HFFc6 (cell line): ENCODE measurements at regions not wholly inside any gene's neighbourhood (a gene's known extent, or its start where the extent isn't known, plus 50 kb on each side); places are given as distances from the start of the nearest gene placed in this dataset.

Source experiments
- DNase-seq: peaks from one replicate; pipeline ENCODE4 v3.0.0-alpha.2; 2018
- H3K27ac Mint-ChIP-seq: 2 replicates; pipeline ENCODE4 v1.8.0; 2020; ENCODE audit warnings: mild to moderate bottlenecking, mixed read lengths
- H3K27me3 Mint-ChIP-seq: 2 replicates; pipeline ENCODE4 v1.8.0; 2021; ENCODE audit warnings: mild to moderate bottlenecking, moderate library complexity, mixed read lengths; ENCODE audit not compliant: insufficient read depth
- H3K36me3 Mint-ChIP-seq: 2 replicates; pipeline ENCODE4 v1.8.0; 2021; ENCODE audit warnings: low read depth, mixed read lengths
- H3K4me1 Mint-ChIP-seq: 2 replicates; pipeline ENCODE4 v1.8.0; 2020; ENCODE audit warnings: low read depth, mixed read lengths
- H3K4me3 Mint-ChIP-seq: 2 replicates; pipeline ENCODE4 v1.8.0; 2020; ENCODE audit warnings: mild to moderate bottlenecking, moderate library complexity, mixed read lengths
- H3K9me3 Mint-ChIP-seq: 2 replicates; pipeline ENCODE4 v1.8.0; 2020; ENCODE audit warnings: mild to moderate bottlenecking, mixed read lengths
- CTCF ChIP-seq: fragments of 200-600 bp; sonication (generic); IDR thresholded peaks from 2 replicates; pipeline ENCODE4 v1.5.0; 2021; ENCODE audit warnings: antibody characterized with exemption, mild to moderate bottlenecking

GRCh38 chr15:81909011-81909358 is 136.8 kb downstream of the MEX3B start:
- Mint-ChIP-seq H3K27ac (no peak overlapping the region), H3K27me3 (no peaks in the 10 kb centered on the region; the same call in 1 of the 2 replicates), H3K4me1 (no peaks in the 10 kb centered on the region), H3K4me3 (no peak overlapping the region), H3K9me3 (no peaks in the 10 kb centered on the region), H3K36me3 (no peaks in the 10 kb centered on the region)
- no peak for TF ChIP-seq CTCF
- no peak for DNase-seq

- no peak for TF ChIP-seq CTCF
- H3K9me3 Mint-ChIP-seq, result no peaks in the 10 kb centered on the region; the same call in 1 of the 2 replicates
- H3K4me1 Mint-ChIP-seq, result no peaks in the 10 kb centered on the region
- H3K4me3 Mint-ChIP-seq, result no peak overlapping the region
- H3K36me3 Mint-ChIP-seq, result no peaks in the 10 kb centered on the region
- H3K27me3 Mint-ChIP-seq, result no peaks in the 10 kb centered on the region; the same call in 1 of the 2 replicates
- H3K27ac Mint-ChIP-seq, result no peak overlapping the region
- DNase-seq, result no peak
Observed at GRCh38 chr15:81908111-81908510, 137.7 kb downstream of the MEX3B start.

- H3K4me1 Mint-ChIP-seq, result no peaks in the 10 kb centered on the region
- no peaks in the 10 kb centered on the region; the same call in 1 of the 2 replicates for H3K9me3 Mint-ChIP-seq
- no peak overlapping the region for H3K4me3 Mint-ChIP-seq
- no peaks in the 10 kb centered on the region; the same call in 1 of the 2 replicates for H3K27me3 Mint-ChIP-seq
- no peak for DNase-seq
- no peaks in the 10 kb centered on the region for H3K36me3 Mint-ChIP-seq
- TF ChIP-seq CTCF, result no peak
- H3K27ac Mint-ChIP-seq, result no peak overlapping the region
Observed at GRCh38 chr15:81907521-81907920, 138.3 kb downstream of the MEX3B start.

- TF ChIP-seq CTCF, result no peak
- Mint-ChIP-seq H3K9me3 (no peaks in the 10 kb centered on the region; the same call in 1 of the 2 replicates), H3K36me3 (no peaks in the 10 kb centered on the region), H3K4me3 (no peak overlapping the region), H3K4me1 (no peaks in the 10 kb centered on the region), H3K27me3 (no peaks in the 10 kb centered on the region; the same call in 1 of the 2 replicates), H3K27ac (no peak overlapping the region)
- DNase-seq, result no peak
Observed at GRCh38 chr15:81905889-81906288, 139.9 kb downstream of the MEX3B start.

- H3K4me3 Mint-ChIP-seq, result no peak overlapping the region
- H3K9me3 Mint-ChIP-seq, result no peaks in the 10 kb centered on the region; the same call in 1 of the 2 replicates
- TF ChIP-seq CTCF, result no peak
- no peaks in the 10 kb centered on the region; the same call in 1 of the 2 replicates for H3K27me3 Mint-ChIP-seq
- peaks cover 17% of the 10 kb centered on the region for H3K4me1 Mint-ChIP-seq
- no peak overlapping the region for H3K27ac Mint-ChIP-seq
- no peak for DNase-seq
- H3K36me3 Mint-ChIP-seq, result no peaks in the 10 kb centered on the region
Observed at GRCh38 chr15:81901319-81901718, 144.5 kb downstream of the MEX3B start.

GRCh38 chr15:81899730-81900129 is 146.1 kb downstream of the MEX3B start:
- no peak for DNase-seq
- peaks cover 27% of the 10 kb centered on the region for H3K4me1 Mint-ChIP-seq
- H3K27ac Mint-ChIP-seq, result no peak overlapping the region
- no peaks in the 10 kb centered on the region; the same call in 1 of the 2 replicates for H3K27me3 Mint-ChIP-seq
- H3K36me3 Mint-ChIP-seq, result no peaks in the 10 kb centered on the region
- H3K4me3 Mint-ChIP-seq, result no peak overlapping the region
- no peaks in the 10 kb centered on the region; the same call in 1 of the 2 replicates for H3K9me3 Mint-ChIP-seq
- TF ChIP-seq CTCF, result no peak
